HG03097 (cell line): ENCODE measurements at regions not wholly inside any gene's neighbourhood (a gene's known extent, or its start where the extent isn't known, plus 50 kb on each side); places are given as distances from the start of the nearest gene placed in this dataset.

Experiments
- ATAC-seq: cut with Tn5 transposase; IDR thresholded peaks from one replicate; pipeline ENCODE4 v1.9.1; 2021; ENCODE audit not compliant: unreplicated experiment, low FRiP score

- ATAC-seq = no peak
These were observed 195.5 kb upstream of the TMPO start for GRCh38 chr12:98319716-98320425.

GRCh38 chr12:98325003-98325402, 190.4 kb upstream of the TMPO start:
- no peak for ATAC-seq

- ATAC-seq = no peak
These were observed 186.9 kb upstream of the TMPO start for GRCh38 chr12:98328467-98328866.

GRCh38 chr12:98329589-98329988, 185.8 kb upstream of the TMPO start:
- no peak for ATAC-seq

- peak; percentile 56 for ATAC-seq
These were observed 182.7 kb upstream of the TMPO start for GRCh38 chr12:98332642-98333041.

- ATAC-seq = no peak
These were observed 180.6 kb upstream of the TMPO start for GRCh38 chr12:98334768-98335167.

GRCh38 chr12:98341026-98341425, 174.4 kb upstream of the TMPO start:
- ATAC-seq = no peak

- ATAC-seq = no peak
These were observed 173.7 kb upstream of the TMPO start for GRCh38 chr12:98341732-98342131.

- ATAC-seq = no peak
These were observed 172.3 kb upstream of the TMPO start for GRCh38 chr12:98343002-98343567.

GRCh38 chr12:98344046-98344930, 171.1 kb upstream of the TMPO start:
- ATAC-seq = no peak

GRCh38 chr12:98345308-98345876, 170.0 kb upstream of the TMPO start:
- no peak for ATAC-seq

GRCh38 chr12:98351089-98351488, 164.3 kb upstream of the TMPO start:
- ATAC-seq = no peak

GRCh38 chr12:98351784-98352183, 163.6 kb upstream of the TMPO start:
- ATAC-seq = no peak

- ATAC-seq = no peak
These were observed 163.1 kb upstream of the TMPO start for GRCh38 chr12:98352218-98352811.

- no peak for ATAC-seq
These were observed 162.6 kb upstream of the TMPO start for GRCh38 chr12:98352835-98353234.

GRCh38 chr12:98354520-98355035, 160.8 kb upstream of the TMPO start:
- ATAC-seq = no peak

GRCh38 chr12:98355322-98355721, 160.1 kb upstream of the TMPO start:
- ATAC-seq = no peak

- ATAC-seq = no peak
These were observed 159.5 kb upstream of the TMPO start for GRCh38 chr12:98355933-98356332.

GRCh38 chr12:98358144-98358543, 157.2 kb upstream of the TMPO start:
- ATAC-seq = no peak

- ATAC-seq = no peak
These were observed 155.5 kb upstream of the TMPO start for GRCh38 chr12:98359856-98360255.

GRCh38 chr12:98360401-98360800, 155.0 kb upstream of the TMPO start:
- ATAC-seq = no peak
